ENCODE measurements at regions not wholly inside any gene's neighbourhood (a gene's known extent, or its start where the extent isn't known, plus 50 kb on each side); places are given as distances from the start of the nearest gene placed in this dataset.

GRCh38 chr5:69024241-69024651 is 69.6 kb upstream of the SLC30A5 start:
- H3K36me3 ChIP-seq (ENCODE audit: control insufficient read depth, insufficient read depth, low read length) = no peaks in the 10 kb centered on the region
- H3K9me1 ChIP-seq (ENCODE audit: control insufficient read depth, insufficient read depth, low read length) = no peaks in the 10 kb centered on the region
- H3K27me3 ChIP-seq (ENCODE audit: control insufficient read depth in 2 of 2, insufficient read depth in 2 of 2, low read length in 2 of 2) = peaks cover 4 to 6% of the 10 kb centered on the region in 2 experiments; a peak in 2 of 5 replicates
- ATAC-seq = peak; percentile 96
- H3K9me3 ChIP-seq (replicated peaks; ENCODE audit: control insufficient read depth, insufficient read depth, low read depth, low read length) = no peaks in the 10 kb centered on the region
- peak overlapping the region; percentile 6; the same call in 1 of the 2 replicates for H2AFZ ChIP-seq (ENCODE audit: low read depth, low read length)
- POLR2A ChIA-PET = interaction anchor here (0.7 kb wide), 1 partner anchor 116 kb away, joined by 4 read pairs; no protein-coding TSS in a partner anchor
- H3K9ac ChIP-seq (ENCODE audit: insufficient read depth in 1 of 2, low read depth in 2 of 2, low read length in 2 of 2) = no peak overlapping the region
- FAIRE-seq = peak; percentile 94
- in situ Hi-C loops (cut with MboI) = no loop called here
- intact Hi-C loops (cut with micrococcal nuclease) = loop anchor here (1.0 to 10.0 kb wide), 2 partner anchors 59 to 311 kb away; partner anchors contain the start of gene CCDC125
- BruUV-seq (replicated peaks) = no TSS peak
- DNase-seq (ENCODE audit: extremely low read depth in 1 of 4, low spot score in 3 of 4) = peak; percentile 56 to 80 (median 60)
- no peak overlapping the region for H3K4me3 ChIP-seq
- H3K4me1 ChIP-seq (replicated peaks in 1 of 2; ENCODE audit: control insufficient read depth in 2 of 2, insufficient read depth in 2 of 2, low read length in 2 of 2) = peaks cover 0 to 5% of the 10 kb centered on the region in 2 experiments; a peak in 1 of 5 replicates
- WGBS (ENCODE audit: insufficient coverage, low coverage, missing lambda C conversion rate) = 5% methylated on average over 5 of the region's 5 CpGs
- H4K20me1 ChIP-seq (replicated peaks; ENCODE audit: control insufficient read depth, insufficient read depth, low read length) = no peaks in the 10 kb centered on the region
- no peaks in the 10 kb centered on the region for H3K79me2 ChIP-seq (ENCODE audit: control insufficient read depth, insufficient read depth, low read length)
- no peak overlapping the region for H3K27ac ChIP-seq (ENCODE audit: extremely low read depth, low read depth, low read length)
- CTCF ChIA-PET (ENCODE audit: low intra/inter-chr PET ratio) = interaction anchor here (0.6 to 1.0 kb wide), 2 partner anchors 17 to 59 kb away, joined by 3 read pairs; no protein-coding TSS in a partner anchor
- H3K4me2 ChIP-seq (ENCODE audit: insufficient read depth, low read length) = no peak overlapping the region
- no peak for TF ChIP-seq FOXP1 (CRISPR knock-in tag; IDR thresholded peaks at IDR 0.05)
- no peak for TF ChIP-seq SIN3B (IDR thresholded peaks at IDR 0.05; ENCODE audit: low read depth)
- no peak for TF ChIP-seq NFXL1 (CRISPR knock-in tag; IDR thresholded peaks at IDR 0.05)
- TF ChIP-seq MAZ (CRISPR knock-in tag; conservative IDR thresholded peaks at IDR 0.05 in 1 of 2, IDR thresholded peaks at IDR 0.05 in 1 of 2) = 0 out of 4 replicates have a peak, but pooled peaks of 1 of the 2 experiments have one; percentile 20
- peak; percentile 72 to 92 (median 82) for TF ChIP-seq CTCF (IDR thresholded peaks at IDR 0.05 in 2 of 3, conservative IDR thresholded peaks at IDR 0.05 in 1 of 3; ENCODE audit: insufficient read depth in 2 of 3, low read depth in 1 of 3, low read length in 3 of 3)
- TF ChIP-seq VEZF1 (CRISPR knock-in tag; IDR thresholded peaks at IDR 0.05) = no peak
- TF ChIP-seq ETV6 (IDR thresholded peaks at IDR 0.05; ENCODE audit: borderline replicate concordance in 1 of 2, low read depth in 2 of 2, low read length in 1 of 2) = no peak
- TF ChIP-seq ETV6 (CRISPR knock-in tag; IDR thresholded peaks at IDR 0.05; ENCODE audit: borderline replicate concordance) = no peak
- TF ChIP-seq CEBPG (CRISPR knock-in tag; IDR thresholded peaks at IDR 0.05) = no peak
- TF ChIP-seq CEBPG (tag; conservative IDR thresholded peaks at IDR 0.05 in 1 of 2, IDR thresholded peaks at IDR 0.05 in 1 of 2) = no peak
- peak in 1 of 2 experiments; percentile 55; a peak in 1 of 4 replicates for TF ChIP-seq ARNT (IDR thresholded peaks at IDR 0.05)
- TF ChIP-seq CC2D1A (IDR thresholded peaks at IDR 0.05) = peak; percentile 54; the same call in 1 of the 2 replicates
- TF ChIP-seq, protein P1, sequence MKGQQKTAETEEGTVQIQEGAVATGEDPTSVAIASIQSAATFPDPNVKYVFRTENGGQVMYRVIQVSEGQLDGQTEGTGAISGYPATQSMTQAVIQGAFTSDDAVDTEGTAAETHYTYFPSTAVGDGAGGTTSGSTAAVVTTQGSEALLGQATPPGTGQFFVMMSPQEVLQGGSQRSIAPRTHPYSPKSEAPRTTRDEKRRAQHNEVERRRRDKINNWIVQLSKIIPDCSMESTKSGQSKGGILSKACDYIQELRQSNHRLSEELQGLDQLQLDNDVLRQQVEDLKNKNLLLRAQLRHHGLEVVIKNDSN (CRISPR knock-in tag; IDR thresholded peaks at IDR 0.05) = no peak
- TF ChIP-seq ZNF717 (CRISPR knock-in tag; IDR thresholded peaks at IDR 0.05) = no peak
- TF ChIP-seq, protein P2, sequence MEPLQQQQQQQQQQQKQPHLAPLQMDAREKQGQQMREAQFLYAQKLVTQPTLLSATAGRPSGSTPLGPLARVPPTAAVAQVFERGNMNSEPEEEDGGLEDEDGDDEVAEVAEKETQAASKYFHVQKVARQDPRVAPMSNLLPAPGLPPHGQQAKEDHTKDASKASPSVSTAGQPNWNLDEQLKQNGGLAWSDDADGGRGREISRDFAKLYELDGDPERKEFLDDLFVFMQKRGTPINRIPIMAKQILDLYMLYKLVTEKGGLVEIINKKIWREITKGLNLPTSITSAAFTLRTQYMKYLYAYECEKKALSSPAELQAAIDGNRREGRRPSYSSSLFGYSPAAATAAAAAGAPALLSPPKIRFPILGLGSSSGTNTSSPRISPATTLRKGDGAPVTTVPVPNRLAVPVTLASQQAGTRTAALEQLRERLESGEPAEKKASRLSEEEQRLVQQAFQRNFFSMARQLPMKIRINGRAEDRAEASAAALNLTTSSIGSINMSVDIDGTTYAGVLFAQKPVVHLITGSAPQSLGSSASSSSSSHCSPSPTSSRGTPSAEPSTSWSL (CRISPR knock-in tag; IDR thresholded peaks at IDR 0.05; ENCODE audit: borderline replicate concordance) = no peak
- TF ChIP-seq ZNF239 (CRISPR knock-in tag; IDR thresholded peaks at IDR 0.05) = peak; percentile 70
- TF ChIP-seq STAG1 (CRISPR knock-in tag; IDR thresholded peaks at IDR 0.05; ENCODE audit: borderline replicate concordance) = peak; percentile 84; the same call in 1 of the 2 replicates
- TF ChIP-seq SMAD4 (CRISPR knock-in tag; conservative IDR thresholded peaks at IDR 0.05) = no peak

Measured in K562 (cell line).